ENCODE measurements at regions not wholly inside any gene's neighbourhood (a gene's known extent, or its start where the extent isn't known, plus 50 kb on each side); places are given as distances from the start of the nearest gene placed in this dataset.

GRCh38 chr6:80464901-80465300, 358.4 kb downstream of the BCKDHB start:
- Mint-ChIP-seq H3K36me3 (no peaks in the 10 kb centered on the region), H3K27me3 (ENCODE audit: low read depth in 3 of 3) (peaks cover 0 to 2% (median 0%) of the 10 kb centered on the region in 3 donors), H3K9me3 (peaks cover 0 to 3% (median 2%) of the 10 kb centered on the region in 7 donors), H3K4me3 (no peak overlapping the region), H3K27ac (no peak overlapping the region), H3K4me1 (no peaks in the 10 kb centered on the region)
- Histone ChIP-seq H3K9me3 (replicated peaks in 1 of 2; ENCODE audit: control insufficient read depth in 1 of 2, insufficient read depth in 1 of 2, low read length in 2 of 2) (no peaks in the 10 kb centered on the region), H3K27ac (ENCODE audit: low read depth in 1 of 2, low read length in 2 of 2) (no peak overlapping the region), H3K4me2 (replicated peaks; ENCODE audit: extremely low read depth, low read length, poor library complexity, severe bottlenecking) (no peak overlapping the region), H3K27me3 (ENCODE audit: control insufficient read depth in 2 of 2, insufficient read depth in 2 of 2, low read length in 2 of 2) (no peaks in the 10 kb centered on the region), H2AFZ (ENCODE audit: insufficient read depth, low read depth, low read length, poor library complexity, severe bottlenecking) (no peak overlapping the region), H4K20me1 (ENCODE audit: insufficient read depth, low read length) (no peaks in the 10 kb centered on the region), H3K79me2 (ENCODE audit: insufficient read depth, low read length) (no peaks in the 10 kb centered on the region), H3K4me1 (ENCODE audit: control insufficient read depth in 1 of 2, insufficient read depth in 2 of 2, low read length in 2 of 2) (no peaks in the 10 kb centered on the region), H3K36me3 (replicated peaks in 1 of 2; ENCODE audit: control insufficient read depth in 1 of 2, insufficient read depth in 2 of 2, low read length in 2 of 2) (no peaks in the 10 kb centered on the region), H3K9ac (ENCODE audit: insufficient read depth, low read length, poor library complexity, severe bottlenecking) (no peak overlapping the region), H3K4me3 (replicated peaks in 1 of 3; ENCODE audit: low read depth in 2 of 3, low read length in 3 of 3) (no peak overlapping the region)
- DNase-seq = no peak
- intact Hi-C loops (cut with micrococcal nuclease) = no loop called here
- TF ChIP-seq CTCF (IDR thresholded peaks at IDR 0.05) = no peak

- Mint-ChIP-seq H3K4me1 (no peaks in the 10 kb centered on the region), H3K27me3 (ENCODE audit: low read depth in 3 of 3) (peaks cover 0 to 2% (median 0%) of the 10 kb centered on the region in 3 donors), H3K27ac (no peak overlapping the region), H3K4me3 (no peak overlapping the region), H3K9me3 (peaks cover 0 to 3% (median 2%) of the 10 kb centered on the region in 7 donors), H3K36me3 (no peaks in the 10 kb centered on the region)
- Histone ChIP-seq H2AFZ (ENCODE audit: insufficient read depth, low read depth, low read length, poor library complexity, severe bottlenecking) (no peak overlapping the region), H3K9me3 (replicated peaks in 1 of 2; ENCODE audit: control insufficient read depth in 1 of 2, insufficient read depth in 1 of 2, low read length in 2 of 2) (no peaks in the 10 kb centered on the region), H3K27ac (ENCODE audit: low read depth in 1 of 2, low read length in 2 of 2) (no peak overlapping the region), H3K79me2 (ENCODE audit: insufficient read depth, low read length) (no peaks in the 10 kb centered on the region), H3K27me3 (ENCODE audit: control insufficient read depth in 2 of 2, insufficient read depth in 2 of 2, low read length in 2 of 2) (no peaks in the 10 kb centered on the region), H3K4me2 (replicated peaks; ENCODE audit: extremely low read depth, low read length, poor library complexity, severe bottlenecking) (no peak overlapping the region), H4K20me1 (ENCODE audit: insufficient read depth, low read length) (no peaks in the 10 kb centered on the region), H3K36me3 (replicated peaks in 1 of 2; ENCODE audit: control insufficient read depth in 1 of 2, insufficient read depth in 2 of 2, low read length in 2 of 2) (no peaks in the 10 kb centered on the region), H3K4me1 (ENCODE audit: control insufficient read depth in 1 of 2, insufficient read depth in 2 of 2, low read length in 2 of 2) (no peaks in the 10 kb centered on the region), H3K9ac (ENCODE audit: insufficient read depth, low read length, poor library complexity, severe bottlenecking) (no peak overlapping the region), H3K4me3 (replicated peaks in 1 of 3; ENCODE audit: low read depth in 2 of 3, low read length in 3 of 3) (no peak overlapping the region)
- intact Hi-C loops (cut with micrococcal nuclease) = no loop called here
- no peak for TF ChIP-seq CTCF (IDR thresholded peaks at IDR 0.05)
- DNase-seq = no peak
These were observed 356.7 kb downstream of the BCKDHB start for GRCh38 chr6:80463197-80463596.

Measured in CD14-positive monocyte (primary cell).